ENCODE measurements at regions not wholly inside any gene's neighbourhood (a gene's known extent, or its start where the extent isn't known, plus 50 kb on each side); places are given as distances from the start of the nearest gene placed in this dataset.
"Not testable (repeated sequence)": the region's sequence is repeated elsewhere in the genome, so short reads cannot be mapped to it uniquely, and the experiment has no call there.

- H3K36me3 ChIP-seq (ENCODE audit: control insufficient read depth, insufficient read depth, low read length): no peaks in the 10 kb centered on the region
- H3K4me1 ChIP-seq (ENCODE audit: control insufficient read depth, insufficient read depth, low read length): no peaks in the 10 kb centered on the region
- no peak overlapping the region for H3K27ac ChIP-seq (ENCODE audit: low read depth, low read length)
- peaks cover 7% of the 10 kb centered on the region; the same call in 1 of the 2 replicates for H3K9me3 ChIP-seq (ENCODE audit: control insufficient read depth, insufficient read depth, low read length)
- no peak overlapping the region for H3K4me3 ChIP-seq (ENCODE audit: low read depth, low read length)
- H3K9ac ChIP-seq (ENCODE audit: low read depth, low read length): no peak overlapping the region
- H3K27me3 ChIP-seq (ENCODE audit: control insufficient read depth, insufficient read depth, low read length): no peaks in the 10 kb centered on the region
These were observed 518.7 kb downstream of the RWDD3 start for GRCh38 chr1:95752515-95753381.

GRCh38 chr1:95753382-95754016 lies 519.5 kb downstream of the RWDD3 start:
- Histone ChIP-seq H3K4me3 (ENCODE audit: low read depth, low read length) (no peak overlapping the region), H3K27me3 (ENCODE audit: control insufficient read depth, insufficient read depth, low read length) (no peaks in the 10 kb centered on the region), H3K4me1 (ENCODE audit: control insufficient read depth, insufficient read depth, low read length) (no peaks in the 10 kb centered on the region), H3K36me3 (ENCODE audit: control insufficient read depth, insufficient read depth, low read length) (no peaks in the 10 kb centered on the region), H3K9me3 (ENCODE audit: control insufficient read depth, insufficient read depth, low read length) (peaks cover 7% of the 10 kb centered on the region; the same call in 1 of the 2 replicates), H3K9ac (ENCODE audit: low read depth, low read length) (no peak overlapping the region), H3K27ac (ENCODE audit: low read depth, low read length) (no peak overlapping the region)

GRCh38 chr1:95754412-95754811 lies 520.4 kb downstream of the RWDD3 start:
- Histone ChIP-seq H3K27me3 (ENCODE audit: control insufficient read depth, insufficient read depth, low read length) (no peaks in the 10 kb centered on the region), H3K4me3 (ENCODE audit: low read depth, low read length) (no peak overlapping the region), H3K9me3 (ENCODE audit: control insufficient read depth, insufficient read depth, low read length) (peaks cover 7% of the 10 kb centered on the region; the same call in 1 of the 2 replicates), H3K36me3 (ENCODE audit: control insufficient read depth, insufficient read depth, low read length) (no peaks in the 10 kb centered on the region), H3K4me1 (ENCODE audit: control insufficient read depth, insufficient read depth, low read length) (no peaks in the 10 kb centered on the region), H3K9ac (ENCODE audit: low read depth, low read length) (no peak overlapping the region), H3K27ac (ENCODE audit: low read depth, low read length) (no peak overlapping the region)

GRCh38 chr1:95766036-95766435 lies 532.0 kb downstream of the RWDD3 start:
- Histone ChIP-seq H3K36me3 (ENCODE audit: control insufficient read depth, insufficient read depth, low read length) (no peaks in the 10 kb centered on the region), H3K4me1 (ENCODE audit: control insufficient read depth, insufficient read depth, low read length) (no peaks in the 10 kb centered on the region), H3K4me3 (ENCODE audit: low read depth, low read length) (no peak overlapping the region), H3K27ac (ENCODE audit: low read depth, low read length) (no peak overlapping the region), H3K9me3 (ENCODE audit: control insufficient read depth, insufficient read depth, low read length) (peaks cover 9% of the 10 kb centered on the region; the same call in 1 of the 2 replicates), H3K9ac (ENCODE audit: low read depth, low read length) (no peak overlapping the region), H3K27me3 (ENCODE audit: control insufficient read depth, insufficient read depth, low read length) (no peaks in the 10 kb centered on the region)

- no peaks in the 10 kb centered on the region for H3K4me1 ChIP-seq (ENCODE audit: control insufficient read depth, insufficient read depth, low read length)
- H3K9me3 ChIP-seq (ENCODE audit: control insufficient read depth, insufficient read depth, low read length): no peaks in the 10 kb centered on the region
- H3K27me3 ChIP-seq (ENCODE audit: control insufficient read depth, insufficient read depth, low read length): no peaks in the 10 kb centered on the region
- no peaks in the 10 kb centered on the region for H3K36me3 ChIP-seq (ENCODE audit: control insufficient read depth, insufficient read depth, low read length)
- no peak overlapping the region for H3K9ac ChIP-seq (ENCODE audit: low read depth, low read length)
- no peak overlapping the region for H3K27ac ChIP-seq (ENCODE audit: low read depth, low read length)
- no peak overlapping the region for H3K4me3 ChIP-seq (ENCODE audit: low read depth, low read length)
These were observed 536.6 kb downstream of the RWDD3 start for GRCh38 chr1:95770581-95770980.

- Histone ChIP-seq H3K36me3 (ENCODE audit: control insufficient read depth, insufficient read depth, low read length) (no peaks in the 10 kb centered on the region), H3K9ac (ENCODE audit: low read depth, low read length) (no peak overlapping the region), H3K9me3 (ENCODE audit: control insufficient read depth, insufficient read depth, low read length) (no peaks in the 10 kb centered on the region), H3K4me1 (ENCODE audit: control insufficient read depth, insufficient read depth, low read length) (0 out of 2 replicates have a peak, but pooled peaks cover 6% of the 10 kb centered on the region), H3K4me3 (ENCODE audit: low read depth, low read length) (no peak overlapping the region), H3K27ac (ENCODE audit: low read depth, low read length) (no peak overlapping the region), H3K27me3 (ENCODE audit: control insufficient read depth, insufficient read depth, low read length) (no peaks in the 10 kb centered on the region)
These were observed 544.2 kb downstream of the RWDD3 start for GRCh38 chr1:95778217-95778616.

- Histone ChIP-seq H3K27me3 (ENCODE audit: control insufficient read depth, insufficient read depth, low read length) (no peaks in the 10 kb centered on the region), H3K4me1 (ENCODE audit: control insufficient read depth, insufficient read depth, low read length) (0 out of 2 replicates have a peak, but pooled peaks cover 6% of the 10 kb centered on the region), H3K9me3 (ENCODE audit: control insufficient read depth, insufficient read depth, low read length) (no peaks in the 10 kb centered on the region), H3K27ac (ENCODE audit: low read depth, low read length) (no peak overlapping the region), H3K9ac (ENCODE audit: low read depth, low read length) (no peak overlapping the region), H3K4me3 (ENCODE audit: low read depth, low read length) (no peak overlapping the region), H3K36me3 (ENCODE audit: control insufficient read depth, insufficient read depth, low read length) (no peaks in the 10 kb centered on the region)
These were observed 546.8 kb downstream of the RWDD3 start for GRCh38 chr1:95780836-95781235.

- H3K27ac ChIP-seq (ENCODE audit: low read depth, low read length): no peak overlapping the region
- no peak overlapping the region for H3K4me3 ChIP-seq (ENCODE audit: low read depth, low read length)
- H3K4me1 ChIP-seq (ENCODE audit: control insufficient read depth, insufficient read depth, low read length): peaks cover 12% of the 10 kb centered on the region; the same call in 1 of the 2 replicates
- H3K36me3 ChIP-seq (ENCODE audit: control insufficient read depth, insufficient read depth, low read length): no peaks in the 10 kb centered on the region
- H3K9me3 ChIP-seq (ENCODE audit: control insufficient read depth, insufficient read depth, low read length): peaks cover 5% of the 10 kb centered on the region; the same call in 1 of the 2 replicates
- H3K27me3 ChIP-seq (ENCODE audit: control insufficient read depth, insufficient read depth, low read length): no peaks in the 10 kb centered on the region
- no peak overlapping the region for H3K9ac ChIP-seq (ENCODE audit: low read depth, low read length)
These were observed 556.1 kb downstream of the RWDD3 start for GRCh38 chr1:95790136-95790535.

- Histone ChIP-seq H3K9me3 (ENCODE audit: control insufficient read depth, insufficient read depth, low read length) (peaks cover 20% of the 10 kb centered on the region), H3K9ac (ENCODE audit: low read depth, low read length) (no peak overlapping the region), H3K27me3 (ENCODE audit: control insufficient read depth, insufficient read depth, low read length) (no peaks in the 10 kb centered on the region), H3K36me3 (ENCODE audit: control insufficient read depth, insufficient read depth, low read length) (no peaks in the 10 kb centered on the region), H3K4me1 (ENCODE audit: control insufficient read depth, insufficient read depth, low read length) (peaks cover 12% of the 10 kb centered on the region; the same call in 1 of the 2 replicates), H3K4me3 (ENCODE audit: low read depth, low read length) (no peak overlapping the region), H3K27ac (ENCODE audit: low read depth, low read length) (peak overlapping the region; percentile 39)
These were observed 559.9 kb downstream of the RWDD3 start for GRCh38 chr1:95793893-95794292.

- H3K9me3 ChIP-seq (ENCODE audit: control insufficient read depth, insufficient read depth, low read length): peaks cover 20% of the 10 kb centered on the region
- H3K4me3 ChIP-seq (ENCODE audit: low read depth, low read length); H3K9ac ChIP-seq (ENCODE audit: low read depth, low read length); H3K36me3 ChIP-seq (ENCODE audit: control insufficient read depth, insufficient read depth, low read length); H3K27ac ChIP-seq (ENCODE audit: low read depth, low read length); H3K27me3 ChIP-seq (ENCODE audit: control insufficient read depth, insufficient read depth, low read length): not testable (repeated sequence)
- peaks cover 12% of the 10 kb centered on the region; the same call in 1 of the 2 replicates for H3K4me1 ChIP-seq (ENCODE audit: control insufficient read depth, insufficient read depth, low read length)
These were observed 563.8 kb downstream of the RWDD3 start for GRCh38 chr1:95797761-95798160.

- H3K9me3 ChIP-seq (ENCODE audit: control insufficient read depth, insufficient read depth, low read length): no peaks in the 10 kb centered on the region
- H3K4me1 ChIP-seq (ENCODE audit: control insufficient read depth, insufficient read depth, low read length): peaks cover 10% of the 10 kb centered on the region
- no peak overlapping the region for H3K27ac ChIP-seq (ENCODE audit: low read depth, low read length)
- no peaks in the 10 kb centered on the region for H3K36me3 ChIP-seq (ENCODE audit: control insufficient read depth, insufficient read depth, low read length)
- H3K4me3 ChIP-seq (ENCODE audit: low read depth, low read length): no peak overlapping the region
- H3K9ac ChIP-seq (ENCODE audit: low read depth, low read length): no peak overlapping the region
- H3K27me3 ChIP-seq (ENCODE audit: control insufficient read depth, insufficient read depth, low read length): no peaks in the 10 kb centered on the region
These were observed 572.2 kb downstream of the RWDD3 start for GRCh38 chr1:95806171-95806570.

All from HUES48 (cell line).